HG02840 (cell line): ENCODE measurements at regions not wholly inside any gene's neighbourhood (a gene's known extent, or its start where the extent isn't known, plus 50 kb on each side); places are given as distances from the start of the nearest gene placed in this dataset.
"Not testable (repeated sequence)": the region's sequence is repeated elsewhere in the genome, so short reads cannot be mapped to it uniquely, and the experiment has no call there.

Experiments
- ATAC-seq: cut with Tn5 transposase; IDR thresholded peaks from one replicate; pipeline ENCODE4 v1.9.1; 2021; ENCODE audit warnings: mild to moderate bottlenecking, moderate library complexity, moderate number of reproducible peaks; ENCODE audit not compliant: unreplicated experiment, low FRiP score

DNA sequence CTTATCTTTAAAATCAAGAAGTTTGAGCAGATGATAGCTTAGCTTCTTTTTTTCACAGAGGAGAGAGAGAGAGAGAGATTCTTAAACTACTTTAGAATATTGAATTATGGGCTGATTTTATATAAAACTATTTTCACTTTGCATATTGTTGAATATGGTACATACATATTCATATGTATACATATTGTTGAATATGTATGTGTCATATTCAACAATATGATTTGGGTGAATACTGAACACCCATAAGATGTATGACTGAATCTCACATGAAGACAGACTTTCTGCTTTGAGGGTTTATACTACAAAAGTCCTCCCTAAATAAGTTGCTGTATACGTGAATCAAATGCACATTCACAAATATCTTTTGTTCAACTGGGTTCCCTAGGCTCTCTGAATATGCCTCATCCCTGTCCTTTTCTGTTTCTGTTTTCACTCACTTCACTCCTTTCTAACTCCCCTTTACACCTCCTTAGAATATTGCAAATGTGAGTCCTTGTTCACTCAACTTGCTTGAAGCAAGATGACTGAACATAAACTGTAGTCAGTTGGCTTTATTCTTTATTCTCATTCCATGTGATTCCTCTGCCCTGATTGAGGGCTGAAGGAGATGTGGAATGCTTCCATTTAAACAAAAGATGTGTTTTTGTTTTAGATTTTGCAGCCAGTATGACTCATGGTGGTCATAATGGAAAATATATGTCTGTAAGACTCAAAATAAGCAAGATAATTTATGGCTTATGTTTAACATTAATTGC lies 225.4 kb upstream of the DAB2 start:
- no peak for ATAC-seq

DNA sequence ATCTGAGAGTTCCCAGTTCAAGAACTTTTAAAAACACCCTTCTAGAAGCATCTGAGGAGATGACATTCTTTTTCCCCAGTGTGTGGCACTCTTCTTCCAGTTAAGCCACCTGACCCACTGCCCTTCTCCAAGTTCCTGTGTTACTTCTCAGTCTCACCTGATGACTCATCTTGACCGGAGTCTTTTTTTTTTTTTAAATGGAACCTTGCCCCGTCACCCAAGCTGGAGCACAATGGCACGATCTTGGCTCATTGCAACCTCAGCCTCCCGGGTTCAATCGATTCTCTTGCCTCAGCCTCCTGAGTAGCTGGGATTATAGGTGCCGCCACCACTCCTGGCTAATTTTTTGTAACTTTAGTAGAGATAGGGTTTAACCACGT lies 224.1 kb upstream of the DAB2 start:
- ATAC-seq: no peak

DNA sequence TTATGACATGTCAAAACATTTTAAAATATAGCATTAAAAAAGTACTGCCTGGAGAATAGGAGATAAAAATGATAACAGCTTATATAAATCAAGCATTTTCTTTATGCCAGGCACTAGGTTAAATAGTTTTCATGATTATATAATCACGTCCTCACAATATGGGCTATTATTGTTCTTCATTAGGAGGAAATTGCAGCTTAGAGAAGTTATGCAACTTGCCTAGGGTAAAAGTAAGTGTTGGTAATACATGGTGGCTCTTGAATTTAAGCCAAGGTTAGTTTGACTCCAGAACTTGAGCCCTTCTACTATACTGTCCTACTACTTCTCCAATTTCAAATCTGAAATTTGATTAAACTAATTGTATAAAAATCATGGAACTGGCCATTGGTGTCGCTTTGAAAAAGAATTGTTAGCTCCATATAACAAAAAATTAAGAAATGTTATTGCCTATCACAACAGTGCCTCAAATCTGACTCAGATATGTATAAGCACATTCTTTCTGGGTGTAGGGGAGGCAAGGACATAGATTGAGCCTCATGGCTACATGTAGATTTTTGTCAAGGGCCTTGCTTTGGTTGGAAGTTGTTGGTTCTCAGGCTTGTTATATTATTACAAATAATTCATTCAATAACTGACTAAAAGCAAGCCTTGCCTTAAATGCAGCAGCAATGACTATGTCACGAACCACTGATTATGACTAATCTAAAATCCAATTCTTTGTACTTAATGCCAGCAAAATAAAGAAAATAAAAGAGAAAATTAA lies 223.5 kb upstream of the DAB2 start:
- no peak for ATAC-seq

DNA sequence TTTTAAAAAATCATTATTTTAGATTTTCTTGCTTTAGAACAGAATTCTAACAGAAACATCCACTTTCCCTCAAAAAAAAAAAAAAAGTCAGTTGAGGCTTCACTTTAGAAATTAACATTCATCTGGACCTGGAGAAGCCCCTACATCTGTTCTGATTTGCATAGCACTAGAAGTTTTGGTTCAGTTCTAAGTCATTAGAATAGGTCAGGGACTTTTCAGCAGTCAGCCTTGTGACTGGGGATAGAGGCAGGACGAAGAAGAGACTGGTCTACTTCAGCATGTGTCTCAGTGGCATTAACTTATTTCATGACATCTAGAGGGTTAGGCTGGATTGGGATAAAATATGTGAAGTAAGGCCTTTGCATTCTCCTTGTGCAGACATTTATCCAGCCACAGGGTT lies 215.8 kb upstream of the DAB2 start:
- peak; percentile 98 for ATAC-seq

DNA sequence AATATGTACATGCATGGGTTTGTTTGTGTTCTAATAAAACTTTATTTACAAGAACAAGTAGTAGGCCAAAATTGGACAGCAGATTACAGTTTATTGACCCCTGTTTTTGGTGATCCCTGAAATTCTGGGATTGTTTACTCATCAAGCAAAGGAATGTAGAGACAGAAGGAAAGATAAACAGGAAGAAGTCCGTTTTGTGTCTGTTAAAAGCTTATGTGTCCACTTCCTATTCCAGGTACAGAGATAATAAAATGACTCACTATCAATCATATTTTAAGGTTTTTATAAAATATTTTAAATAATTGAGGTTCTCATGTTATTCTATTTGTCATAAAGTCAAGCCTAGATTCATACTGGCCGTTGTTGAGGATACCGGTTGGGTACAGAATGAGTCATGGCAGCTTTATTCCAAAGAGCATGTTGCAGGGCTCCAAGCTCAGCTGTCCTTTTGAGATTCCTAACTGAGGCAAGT lies 214.9 kb upstream of the DAB2 start:
- no peak for ATAC-seq

DNA sequence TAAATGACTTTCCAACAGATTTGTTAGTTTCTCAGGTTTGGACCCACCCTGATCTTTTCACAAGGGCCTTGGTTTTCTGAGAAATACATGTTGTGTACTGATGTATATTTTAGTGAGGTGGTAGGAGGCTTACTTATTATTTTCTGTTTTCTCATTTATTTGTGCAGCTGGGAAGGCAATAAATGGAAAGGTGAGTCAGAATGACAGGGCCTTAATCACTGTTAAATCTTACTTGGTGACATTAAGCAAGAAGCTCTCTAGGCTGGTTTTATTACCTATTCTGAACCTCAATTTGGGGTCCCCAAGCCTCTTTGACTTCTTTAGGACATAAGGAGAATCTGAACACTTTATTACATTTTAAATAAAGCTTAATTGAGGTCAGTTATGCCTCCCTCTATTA lies 214.0 kb upstream of the DAB2 start:
- no peak for ATAC-seq

DNA sequence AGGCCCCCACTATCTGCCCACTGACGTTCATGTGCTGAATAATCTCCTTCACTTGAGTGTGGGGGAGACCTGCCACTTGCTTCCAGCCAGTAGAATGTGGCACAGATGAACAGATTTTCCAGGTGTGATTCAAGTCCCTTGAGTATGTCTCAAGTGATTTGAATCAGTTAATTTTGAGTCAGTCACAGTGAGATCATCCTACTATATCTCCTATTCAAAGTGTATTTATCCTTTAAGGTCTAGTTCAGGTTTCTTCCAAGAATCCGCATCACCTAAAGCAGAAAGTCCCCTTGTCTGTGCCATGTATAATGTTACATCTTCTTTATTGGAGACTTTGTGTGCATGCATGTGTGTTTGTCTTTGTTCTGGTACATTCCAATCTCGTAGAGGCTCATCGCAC lies 208.3 kb upstream of the DAB2 start:
- ATAC-seq: no peak

DNA sequence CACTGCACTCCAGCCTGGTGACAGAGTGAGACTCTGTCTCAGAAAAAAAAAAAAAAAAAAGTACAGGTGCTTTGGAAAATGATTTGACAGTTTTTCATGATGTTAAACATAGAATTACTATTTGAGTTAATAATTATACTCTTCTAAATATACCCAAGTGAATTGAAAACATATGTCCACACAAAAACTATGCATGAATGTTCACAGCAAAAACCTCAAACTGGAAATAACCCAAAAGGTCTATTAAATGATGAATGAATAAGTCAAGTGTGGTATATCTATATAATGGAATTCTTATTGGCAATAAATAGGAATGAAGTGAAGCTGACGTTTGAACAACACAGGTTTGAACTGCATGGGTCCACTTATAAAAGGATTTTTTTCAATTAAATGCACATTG lies 207.2 kb upstream of the DAB2 start:
- ATAC-seq: no peak

DNA sequence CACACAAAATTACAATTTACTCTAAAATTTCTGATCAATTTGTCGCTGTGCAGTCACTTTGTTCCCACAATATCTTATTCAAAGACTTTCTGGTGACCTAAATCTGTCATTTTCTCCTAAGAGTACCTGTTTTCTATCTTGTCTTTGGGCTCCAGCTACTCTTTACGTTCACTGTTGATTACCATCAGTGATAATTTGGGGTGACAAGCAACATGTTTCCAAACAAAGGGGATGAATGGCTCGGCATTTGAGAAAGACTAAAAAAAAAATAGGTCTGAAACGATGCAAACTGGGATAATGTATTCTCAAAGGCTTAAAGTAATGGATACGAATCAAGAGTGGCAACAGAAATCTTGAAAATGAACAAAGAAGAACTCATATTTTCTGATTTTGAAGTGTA lies 205.2 kb upstream of the DAB2 start:
- ATAC-seq: no peak

DNA sequence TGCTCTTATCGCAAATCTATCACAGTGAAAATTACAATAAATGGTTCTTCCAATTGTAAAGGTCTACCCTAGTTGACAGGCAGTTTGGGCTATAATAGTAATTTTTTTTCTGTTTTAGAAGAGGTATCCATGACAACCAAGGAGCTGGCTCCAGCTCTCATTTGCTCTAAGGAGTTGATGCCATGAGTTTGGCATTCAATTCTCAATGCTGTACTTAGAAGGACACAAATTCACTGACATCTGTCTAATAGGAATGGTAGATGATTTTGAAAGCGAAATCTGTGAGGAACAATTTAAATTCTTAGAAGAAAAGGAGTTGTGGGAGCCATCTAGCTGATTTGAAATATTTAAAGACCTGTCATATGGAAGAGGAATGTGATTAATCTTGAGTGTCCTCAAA lies 203.6 kb upstream of the DAB2 start:
- ATAC-seq: no peak

DNA sequence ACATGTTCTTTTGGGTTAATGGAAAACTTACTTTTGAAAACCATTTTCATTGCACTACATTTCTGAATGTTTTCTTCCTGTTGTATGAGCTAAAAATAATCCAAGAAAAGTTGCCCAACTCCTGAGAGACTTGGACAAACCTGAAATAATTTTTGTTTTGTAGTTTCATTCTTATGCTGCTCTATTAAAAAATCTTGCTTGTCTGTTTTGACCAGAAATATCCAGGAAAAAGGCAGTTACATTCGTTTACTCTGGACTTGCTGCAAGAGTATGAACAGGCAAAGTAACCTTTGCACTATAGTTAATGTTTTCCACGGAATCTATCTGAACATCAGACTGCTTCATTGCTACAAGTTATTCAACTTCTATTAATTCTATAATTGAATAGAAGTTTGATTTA lies 200.1 kb upstream of the DAB2 start:
- no peak for ATAC-seq

DNA sequence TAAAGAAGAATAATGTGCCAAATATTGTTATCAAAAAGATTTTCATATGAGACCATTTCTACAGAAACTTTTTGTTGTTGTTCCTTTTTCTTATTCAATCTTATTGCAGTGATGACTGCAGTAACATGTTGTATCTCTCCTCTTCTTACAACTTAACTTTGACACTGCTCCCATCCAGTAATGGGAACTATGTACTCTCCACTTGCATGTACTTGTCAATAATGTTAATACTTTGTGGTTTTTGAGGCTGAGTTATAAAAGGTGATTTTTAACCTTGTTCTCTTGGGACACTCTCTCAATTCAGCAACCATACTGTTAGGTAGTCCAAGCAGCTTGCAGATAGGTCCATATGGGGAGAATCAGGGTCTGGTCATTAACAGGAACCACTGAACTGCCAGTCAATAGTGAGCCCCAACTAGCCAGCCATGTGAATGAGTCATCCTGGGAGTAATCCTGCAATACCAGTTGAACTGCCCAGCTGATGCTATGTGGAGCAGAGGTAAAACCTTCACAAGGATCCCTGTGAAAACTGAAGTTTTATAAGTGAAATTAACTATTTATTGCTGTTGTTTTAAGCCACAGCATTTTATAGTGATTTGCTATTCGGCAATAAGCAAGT lies 199.6 kb upstream of the DAB2 start:
- ATAC-seq: no peak

DNA sequence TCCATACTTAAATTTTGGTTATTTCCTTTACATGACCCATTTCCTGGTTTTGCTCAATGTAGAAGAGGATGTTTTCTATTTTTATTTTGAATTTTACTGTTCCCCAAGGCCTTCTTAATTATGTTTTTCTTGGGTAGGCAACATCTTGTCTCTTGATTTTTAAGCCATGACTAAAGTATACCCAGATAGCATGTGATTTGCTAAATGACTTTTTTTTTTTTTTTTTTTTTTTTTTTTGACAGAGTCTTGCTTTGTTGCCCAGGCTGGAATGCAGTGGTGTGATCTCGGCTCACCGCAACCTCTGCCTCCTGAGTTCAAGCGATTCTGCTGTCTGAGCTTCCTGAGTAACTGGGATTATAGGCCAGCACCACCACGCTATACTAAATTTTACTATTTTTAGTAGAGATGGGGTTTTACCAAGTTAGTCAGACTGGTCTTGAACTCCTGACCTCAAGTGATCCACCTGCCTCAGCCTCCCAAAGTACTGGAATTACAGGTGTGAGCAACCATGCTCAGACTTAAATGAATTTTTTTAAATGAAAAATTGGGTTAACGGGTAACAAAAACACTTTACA lies 198.6 kb upstream of the DAB2 start:
- no peak for ATAC-seq

DNA sequence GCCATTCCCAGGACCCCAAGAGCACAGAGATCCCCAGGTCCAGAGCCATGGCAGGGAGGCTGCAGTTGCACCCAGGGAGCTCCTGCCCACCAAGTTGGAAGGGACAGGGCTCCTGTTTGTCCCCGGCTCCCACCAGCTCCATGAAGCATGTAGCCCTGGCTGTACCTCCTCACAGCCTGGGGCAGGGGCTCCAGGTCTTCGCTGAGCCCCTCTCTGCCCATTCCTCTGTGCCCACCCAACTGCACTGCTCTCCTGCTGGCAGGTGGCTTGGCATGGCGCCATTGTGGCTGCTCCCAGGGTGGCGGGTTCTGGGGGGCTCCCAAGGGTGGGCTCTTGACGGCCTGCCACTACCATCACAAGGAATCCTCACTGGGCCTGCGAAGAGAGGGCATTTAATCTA lies 197.5 kb upstream of the DAB2 start:
- no peak for ATAC-seq

DNA sequence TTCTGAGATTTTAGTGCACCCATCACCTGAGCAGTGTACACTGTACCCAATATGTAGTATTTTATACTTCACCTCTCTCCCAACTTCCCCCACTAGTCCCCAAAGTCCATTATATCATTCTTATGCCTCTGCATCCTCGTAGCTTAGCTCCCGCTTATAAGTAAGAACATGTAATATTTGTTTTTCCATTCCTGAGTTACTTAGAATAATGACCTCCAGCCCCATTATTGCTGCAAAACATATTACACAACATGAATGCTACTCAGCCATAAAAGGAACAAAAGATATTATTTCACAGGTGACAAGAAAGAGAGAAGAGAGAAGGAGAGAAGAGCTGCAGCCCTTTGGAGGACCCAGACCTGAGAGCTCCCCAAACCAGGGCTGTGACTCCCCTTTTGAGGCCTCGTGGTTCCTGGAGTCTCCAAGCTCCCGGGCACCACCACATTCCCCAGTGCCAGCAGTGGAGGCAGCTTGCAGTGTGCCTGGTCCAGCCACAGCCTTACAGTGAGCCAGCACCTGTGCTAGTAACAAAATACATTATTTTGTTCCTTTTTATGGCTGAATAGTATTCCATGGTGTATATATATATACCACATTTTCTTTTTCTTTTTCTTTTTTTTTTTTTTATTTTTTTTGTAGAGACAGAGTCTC lies 194.5 kb upstream of the DAB2 start:
- no peak for ATAC-seq

DNA sequence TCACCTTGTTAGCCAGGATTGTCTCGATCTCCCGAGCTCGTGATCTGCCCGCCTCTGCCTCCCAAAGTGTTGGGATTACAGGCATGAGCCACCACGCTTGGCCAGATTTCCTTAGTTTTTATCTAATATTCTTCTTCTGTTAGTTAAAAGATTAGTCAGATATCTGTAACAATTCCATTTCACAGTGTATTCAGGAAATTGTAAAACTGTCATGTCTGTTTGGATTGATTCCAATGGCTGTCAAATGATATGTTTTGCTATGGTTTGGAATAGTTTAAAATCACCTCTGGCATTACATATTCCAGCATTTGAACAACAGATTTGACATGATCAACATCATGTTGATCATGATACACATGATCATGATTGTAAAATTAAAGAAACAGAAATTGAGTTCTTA lies 193.6 kb upstream of the DAB2 start:
- ATAC-seq: no peak

DNA sequence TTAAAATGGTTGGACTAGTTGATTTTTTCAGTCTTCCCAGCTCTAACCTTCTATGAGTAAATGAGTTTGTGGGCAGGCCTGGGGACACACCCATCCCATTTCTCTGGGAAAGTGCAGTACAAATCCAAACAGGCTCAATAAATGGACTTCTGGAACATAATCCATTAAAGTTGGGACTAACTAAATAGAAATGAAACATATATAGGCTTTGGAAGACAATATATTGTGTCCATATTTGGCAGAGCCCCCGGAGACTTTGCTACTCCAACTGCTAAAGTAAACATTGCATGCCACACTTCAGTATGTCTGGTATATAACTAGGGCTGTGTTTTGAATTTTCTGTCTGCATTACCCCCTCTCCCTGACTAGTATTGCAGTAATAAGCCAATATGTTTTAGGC lies 191.4 kb upstream of the DAB2 start:
- ATAC-seq: no peak

DNA sequence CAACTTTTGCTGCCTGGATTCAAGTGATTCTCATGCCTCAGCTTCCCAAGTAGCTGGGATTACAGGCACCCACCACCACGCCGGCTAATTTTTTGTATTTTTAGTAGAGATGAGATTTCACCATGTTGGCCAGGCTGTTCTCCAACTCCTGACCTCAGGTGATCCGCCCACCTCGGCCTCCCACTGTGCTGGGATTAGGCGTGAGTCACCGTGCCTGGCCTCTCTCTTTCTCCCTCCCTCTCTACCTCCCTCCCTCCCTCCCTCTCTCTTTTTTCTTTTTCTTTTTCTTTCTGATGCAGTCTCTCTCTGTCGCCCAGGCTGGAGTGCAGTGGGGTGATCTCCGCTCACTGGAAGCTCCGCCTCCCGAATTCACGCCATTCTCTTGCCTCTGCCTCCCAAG lies 186.3 kb upstream of the DAB2 start:
- ATAC-seq: not testable (repeated sequence)

DNA sequence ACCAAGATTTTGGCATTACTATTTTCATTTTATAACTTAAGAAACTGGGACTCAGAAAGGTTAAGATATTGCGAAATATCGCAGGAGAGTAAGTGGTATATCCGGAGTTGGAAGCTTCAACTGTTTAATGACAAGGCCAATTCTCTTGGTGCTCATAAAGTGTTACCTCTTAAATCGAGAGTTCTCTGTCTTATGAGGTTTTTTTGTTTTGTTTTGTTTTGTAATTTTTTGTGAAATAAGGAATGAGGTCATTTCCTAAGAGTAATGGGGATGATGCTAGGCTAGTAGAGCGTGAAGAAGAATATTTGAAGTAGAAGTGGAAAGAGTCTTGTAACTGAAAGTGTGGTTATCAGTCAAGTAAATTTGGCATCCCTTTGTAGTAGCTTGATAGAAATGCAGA lies 183.2 kb upstream of the DAB2 start:
- ATAC-seq: peak; percentile 63

DNA sequence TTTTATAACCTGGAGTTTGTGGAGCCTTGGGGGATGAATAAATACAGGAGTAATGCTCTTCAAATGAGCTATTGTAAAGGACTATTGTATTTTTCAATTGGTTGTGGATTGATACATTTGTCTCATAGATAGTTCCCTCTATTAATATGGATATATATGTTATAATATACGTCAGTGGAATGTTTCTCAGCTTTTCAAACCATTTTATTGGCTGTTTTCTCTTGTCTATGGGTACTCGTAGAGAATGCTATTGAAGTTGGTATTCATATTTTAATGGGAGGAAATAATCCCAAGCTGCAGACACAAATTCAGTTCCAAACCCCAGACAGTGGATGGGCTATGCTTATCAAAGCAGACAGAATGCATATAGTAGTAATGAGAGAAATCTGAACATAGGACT lies 181.8 kb upstream of the DAB2 start:
- ATAC-seq: no peak
